A549 (cell line): ENCODE measurements at regions not wholly inside any gene's neighbourhood (a gene's known extent, or its start where the extent isn't known, plus 50 kb on each side); places are given as distances from the start of the nearest gene placed in this dataset.

Experiments
- ATAC-seq, 2 experiments: fragments of 200-7000 bp in 1 of 2; fragments of >200 bp in 1 of 2; cut with Nextera tagmentation in 1 of 2; cut with Tn5 transposase in 1 of 2; 3 replicates each; pipeline versions ENCODE4 v1.8.0 to v1.9.1; 2018 to 2020; ENCODE audit warnings: mild to moderate bottlenecking in 1 of 2, moderate library complexity in 1 of 2
- CTCF ChIA-PET: fragments of 300-600 bp; sonication (Branson Sonifier 250); formaldehyde crosslinking; extraction: SDS; loops from one replicate; lab custom pipeline; 2021; ENCODE audit warnings: antibody characterized with exemption, inconsistent platforms; lab: Yijun Ruan, JAX
- POLR2A ChIA-PET: fragments of 350-600 bp; formaldehyde crosslinking; extraction: SDS; loops from one replicate; lab custom pipeline; 2021; ENCODE audit warnings: antibody characterized with exemption, inconsistent platforms; lab: Yijun Ruan, JAX
- DNase-seq, 2 experiments: peaks; one replicate each; pipeline versions ENCODE4 v3.0.0 to v3.0.0-alpha.2; 2011 to 2016; ENCODE audit warnings: low read depth in 1 of 2, low spot score in 1 of 2
- FAIRE-seq: peaks from 2 replicates; lab custom pipeline; 2011; peaks lifted over from hg19 to GRCh38; lab: Jason Lieb, UNC
- H3K27ac ChIP-seq, 2 experiments: fragments of >200 bp; sonication (Bioruptor Twin); formaldehyde crosslinking; 3 replicates each; pipeline ENCODE4 v1.5.1; 2016 to 2017
- H3K4me1 ChIP-seq: fragments of >200 bp; sonication (Bioruptor Twin); formaldehyde crosslinking; 3 replicates; pipeline ENCODE4 v1.6.1; 2016
- H3K4me2 ChIP-seq: fragments of >200 bp; sonication (Bioruptor Twin); formaldehyde crosslinking; 3 replicates; pipeline ENCODE4 v1.6.1; 2016
- H3K4me3 ChIP-seq: fragments of >200 bp; sonication (Bioruptor Twin); formaldehyde crosslinking; 3 replicates; pipeline ENCODE4 v1.5.1; 2016
- H3K9me3 ChIP-seq: fragments of >200 bp; sonication (Bioruptor Twin); formaldehyde crosslinking; 3 replicates; pipeline ENCODE4 v1.6.1; 2016
- EHF ChIP-seq: fragments of 250-450 bp; sonication (Bioruptor Pico); IDR thresholded peaks from 2 replicates; pipeline ENCODE4 v1.5.0; 2020; ENCODE audit warnings: mild to moderate bottlenecking
- FOSL2 ChIP-seq, 2 experiments: fragments of 450-650 bp in 1 of 2; fragments of >200 bp in 1 of 2; sonication (Bioruptor Twin) in 1 of 2; formaldehyde crosslinking; IDR thresholded peaks; 2 replicates each; pipeline versions ENCODE4 v1.5.0 to v1.6.1; 2016 to 2020; ENCODE audit warnings: mild to moderate bottlenecking in 1 of 2, moderate library complexity in 1 of 2
- GATA3 ChIP-seq: IDR thresholded peaks from 2 replicates; pipeline ENCODE4 v1.6.1; 2012; ENCODE audit warnings: borderline replicate concordance
- HDAC2 ChIP-seq: fragments of 200-600 bp; sonication (generic); IDR thresholded peaks from 2 replicates; pipeline ENCODE4 v1.6.1; 2016
- HMGXB4 ChIP-seq: fragments of 250-450 bp; sonication (Bioruptor Pico); IDR thresholded peaks from 2 replicates; pipeline ENCODE4 v1.5.0; 2021; ENCODE audit warnings: mild to moderate bottlenecking, moderate library complexity, borderline replicate concordance
- HOXB5 ChIP-seq: fragments of 250-450 bp; sonication (Bioruptor Pico); IDR thresholded peaks from 2 replicates; pipeline ENCODE4 v1.5.0; 2020; ENCODE audit warnings: mild to moderate bottlenecking, moderate library complexity
- KDM5A ChIP-seq: fragments of 200-600 bp; sonication (generic); IDR thresholded peaks from 2 replicates; pipeline ENCODE4 v1.6.1; 2016; ENCODE audit warnings: antibody characterized with exemption, mild to moderate bottlenecking
- MAFK ChIP-seq: fragments of 450-650 bp; IDR thresholded peaks from 2 replicates; pipeline ENCODE4 v1.6.1; 2014; ENCODE audit not compliant: partially characterized antibody
- MAX ChIP-seq: IDR thresholded peaks from 2 replicates; pipeline ENCODE4 v1.6.1; 2012
- MAZ ChIP-seq: fragments of 150-350 bp; IDR thresholded peaks from 2 replicates; pipeline ENCODE4 v1.6.1; 2014; ENCODE audit warnings: antibody characterized with exemption, low read depth, low read length, borderline replicate concordance
- MYC ChIP-seq: IDR thresholded peaks from 2 replicates; pipeline ENCODE4 v1.6.1; 2012; ENCODE audit warnings: mild to moderate bottlenecking, inconsistent platforms, low read length, improper control_type of control experiment, borderline replicate concordance
- NPAS2 ChIP-seq: fragments of 250-450 bp; sonication (Bioruptor Pico); IDR thresholded peaks from 2 replicates; pipeline ENCODE4 v1.8.0; 2022; ENCODE audit warnings: mild to moderate bottlenecking, moderate library complexity, borderline replicate concordance
- NR3C1 ChIP-seq: fragments of >200 bp; sonication (Bioruptor Twin); formaldehyde crosslinking; IDR thresholded peaks from 3 replicates; pipeline ENCODE4 v1.6.1; 2017
- PBX3 ChIP-seq: IDR thresholded peaks from 2 replicates; pipeline ENCODE4 v1.6.1; 2012
- POLR2A ChIP-seq: IDR thresholded peaks from 2 replicates; pipeline ENCODE4 v1.6.1; 2012; ENCODE audit warnings: mild to moderate bottlenecking, low read length
- POLR2AphosphoS2 ChIP-seq: conservative IDR thresholded peaks from 2 replicates; pipeline ENCODE4 v1.6.1; 2012; ENCODE audit warnings: low read length, improper control_type of control experiment, inconsistent platforms
- RAD21 ChIP-seq, 2 experiments: fragments of >200 bp in 1 of 2; sonication (Bioruptor Twin) in 1 of 2; formaldehyde crosslinking in 1 of 2; IDR thresholded peaks in 1 of 2; conservative IDR thresholded peaks in 1 of 2; 2 replicates in 1 of 2; 3 replicates in 1 of 2; pipeline ENCODE4 v1.6.1; 2012 to 2018; ENCODE audit warnings: inconsistent platforms in 1 of 2
- RNF2 ChIP-seq: fragments of 200-600 bp; sonication (generic); IDR thresholded peaks from 2 replicates; pipeline ENCODE4 v1.6.1; 2016; ENCODE audit warnings: low read depth, mild to moderate bottlenecking, antibody characterized with exemption, moderate library complexity, borderline replicate concordance
- SMC3 ChIP-seq: fragments of >200 bp; sonication (Bioruptor Twin); formaldehyde crosslinking; IDR thresholded peaks from 3 replicates; pipeline ENCODE4 v1.6.1; 2018; ENCODE audit warnings: inconsistent platforms
- SREBF2 ChIP-seq: fragments of 450-650 bp; IDR thresholded peaks from 2 replicates; pipeline ENCODE4 v1.6.1; 2014; ENCODE audit warnings: mild to moderate bottlenecking, moderate library complexity
- TFCP2L1 ChIP-seq: fragments of 250-450 bp; sonication (Bioruptor Pico); IDR thresholded peaks from 2 replicates; pipeline ENCODE4 v1.5.0; 2021; ENCODE audit warnings: mild to moderate bottlenecking
- ZSCAN20 ChIP-seq: fragments of 250-450 bp; sonication (Bioruptor Pico); IDR thresholded peaks from 2 replicates; pipeline ENCODE4 v1.8.0; 2022; ENCODE audit warnings: mild to moderate bottlenecking, moderate library complexity
- WGBS: methylation state at CpG from one replicate; pipeline ENCODE4 v1.1.6; 2017; ENCODE audit errors: missing lambda C conversion rate; 5-methylcytosine and 5-hydroxymethylcytosine counted together

GRCh38 chr5:74294231-74294705 is 346.3 kb downstream of the ENC1 start:
- ATAC-seq (no peak), DNase-seq (no peak), FAIRE-seq (no peak)
- no peak overlapping the region for H3K4me3 ChIP-seq
- no peak overlapping the region for H3K4me2 ChIP-seq
- H3K27ac ChIP-seq = no peak overlapping the region
- CTCF ChIA-PET = interaction anchor here (1.7 kb wide), 1 partner anchor 22 kb away, joined by 5 read pairs; no protein-coding TSS in a partner anchor
- H3K9me3 ChIP-seq = no peaks in the 10 kb centered on the region
- POLR2A ChIA-PET = no interaction called here
- TF ChIP-seq RAD21 (conservative IDR thresholded peaks at IDR 0.05 in 1 of 2, IDR thresholded peaks at IDR 0.05 in 1 of 2) (no peak), KDM5A (no peak), SREBF2 (no peak), PBX3 (no peak), NPAS2 (CRISPR knock-in tag) (no peak), HOXB5 (CRISPR knock-in tag) (no peak), RNF2 (no peak), HMGXB4 (CRISPR knock-in tag) (no peak), HDAC2 (no peak), POLR2A (no peak), ZSCAN20 (no peak), MYC (no peak), POLR2AphosphoS2 (no peak)
- WGBS = 51% methylated on average over 6 of the region's 6 CpGs
- H3K4me1 ChIP-seq = no peaks in the 10 kb centered on the region

GRCh38 chr5:74293182-74293581 is 347.3 kb downstream of the ENC1 start:
- 80% methylated on average over 5 of the region's 5 CpGs for WGBS
- H3K9me3 ChIP-seq = no peaks in the 10 kb centered on the region
- POLR2A ChIA-PET = no interaction called here
- H3K4me3 ChIP-seq = no peak overlapping the region
- H3K4me2 ChIP-seq = no peak overlapping the region
- TF ChIP-seq MAX = no peak
- no peak for TF ChIP-seq MYC
- no peak for TF ChIP-seq SMC3
- TF ChIP-seq GATA3 = no peak
- TF ChIP-seq HMGXB4 (CRISPR knock-in tag) = no peak
- TF ChIP-seq HOXB5 (CRISPR knock-in tag) = no peak
- TF ChIP-seq SREBF2 = no peak
- TF ChIP-seq HDAC2 = no peak
- TF ChIP-seq MAZ = no peak
- no peak for TF ChIP-seq EHF (CRISPR knock-in tag)
- no peak for TF ChIP-seq POLR2A
- no peak for TF ChIP-seq FOSL2 (IDR thresholded peaks at IDR 0.05)
- no peak for TF ChIP-seq FOSL2 (CRISPR knock-in tag; IDR thresholded peaks at IDR 0.05)
- TF ChIP-seq NPAS2 (CRISPR knock-in tag) = no peak
- TF ChIP-seq NR3C1 = no peak
- no peak for TF ChIP-seq MAFK
- TF ChIP-seq TFCP2L1 (CRISPR knock-in tag) = no peak
- TF ChIP-seq, all 56 proteins: peak for 0
- CTCF ChIA-PET = interaction anchor here (0.6 to 1.7 kb wide), 2 partner anchors 17 to 23 kb away, joined by 3 to 5 read pairs; no protein-coding TSS in a partner anchor
- no peak for DNase-seq
- ATAC-seq = no peak
- Histone ChIP-seq H3K27ac (no peak overlapping the region), H3K4me1 (no peaks in the 10 kb centered on the region)
- FAIRE-seq = no peak
